ENCODE measurements at regions not wholly inside any gene's neighbourhood (a gene's known extent, or its start where the extent isn't known, plus 50 kb on each side); places are given as distances from the start of the nearest gene placed in this dataset.
A peak's percentile ranks its signal among the peaks of the same experiment; 100 is the strongest.

DNA sequence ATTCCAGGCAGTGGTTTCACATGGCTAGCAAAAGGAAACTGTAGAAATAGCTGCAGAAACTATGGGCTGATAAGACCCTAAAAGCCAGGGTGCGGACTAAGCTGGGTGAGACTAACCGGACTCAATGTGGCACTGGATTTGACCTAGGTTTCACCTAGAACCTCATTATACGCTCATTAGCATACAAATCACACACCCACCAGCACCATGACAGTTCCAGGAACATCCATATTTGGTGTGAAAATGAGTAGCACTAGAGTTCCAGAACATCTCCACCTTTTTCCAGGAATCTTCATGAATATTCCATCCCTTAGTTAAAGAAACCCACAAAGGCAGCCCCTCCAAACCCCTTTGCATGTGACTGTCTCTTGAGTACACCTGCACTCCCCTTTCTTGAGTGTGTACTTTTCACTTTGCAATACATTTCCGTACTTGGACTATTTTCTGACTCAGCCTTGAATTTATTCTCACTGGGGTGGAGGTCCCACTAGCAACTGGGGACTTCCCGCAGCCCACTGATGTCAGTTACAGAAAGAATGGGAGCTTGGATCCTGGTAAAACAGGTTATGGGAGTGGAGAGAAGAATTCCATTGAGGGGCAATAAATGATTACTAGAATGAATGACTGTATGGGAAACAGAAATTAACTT, 58.0 kb upstream of the SPATA31C2 start:
- H3K27ac Mint-ChIP-seq = peak overlapping the region; percentile 43
- H3K27me3 Mint-ChIP-seq = no peaks in the 10 kb centered on the region
- DNase-seq (ENCODE audit: extremely low spot score, unreplicated experiment) = no peak
- peaks cover 21% of the 10 kb centered on the region for H3K4me1 Mint-ChIP-seq (ENCODE audit: unreplicated experiment)
- TF ChIP-seq, protein P1, sequence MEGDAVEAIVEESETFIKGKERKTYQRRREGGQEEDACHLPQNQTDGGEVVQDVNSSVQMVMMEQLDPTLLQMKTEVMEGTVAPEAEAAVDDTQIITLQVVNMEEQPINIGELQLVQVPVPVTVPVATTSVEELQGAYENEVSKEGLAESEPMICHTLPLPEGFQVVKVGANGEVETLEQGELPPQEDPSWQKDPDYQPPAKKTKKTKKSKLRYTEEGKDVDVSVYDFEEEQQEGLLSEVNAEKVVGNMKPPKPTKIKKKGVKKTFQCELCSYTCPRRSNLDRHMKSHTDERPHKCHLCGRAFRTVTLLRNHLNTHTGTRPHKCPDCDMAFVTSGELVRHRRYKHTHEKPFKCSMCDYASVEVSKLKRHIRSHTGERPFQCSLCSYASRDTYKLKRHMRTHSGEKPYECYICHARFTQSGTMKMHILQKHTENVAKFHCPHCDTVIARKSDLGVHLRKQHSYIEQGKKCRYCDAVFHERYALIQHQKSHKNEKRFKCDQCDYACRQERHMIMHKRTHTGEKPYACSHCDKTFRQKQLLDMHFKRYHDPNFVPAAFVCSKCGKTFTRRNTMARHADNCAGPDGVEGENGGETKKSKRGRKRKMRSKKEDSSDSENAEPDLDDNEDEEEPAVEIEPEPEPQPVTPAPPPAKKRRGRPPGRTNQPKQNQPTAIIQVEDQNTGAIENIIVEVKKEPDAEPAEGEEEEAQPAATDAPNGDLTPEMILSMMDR (conservative IDR thresholded peaks at IDR 0.05) = no peak
- no peaks in the 10 kb centered on the region for H3K9me3 Mint-ChIP-seq
- no peaks in the 10 kb centered on the region for H3K36me3 Mint-ChIP-seq
- no peak overlapping the region for H3K4me3 Mint-ChIP-seq

DNA sequence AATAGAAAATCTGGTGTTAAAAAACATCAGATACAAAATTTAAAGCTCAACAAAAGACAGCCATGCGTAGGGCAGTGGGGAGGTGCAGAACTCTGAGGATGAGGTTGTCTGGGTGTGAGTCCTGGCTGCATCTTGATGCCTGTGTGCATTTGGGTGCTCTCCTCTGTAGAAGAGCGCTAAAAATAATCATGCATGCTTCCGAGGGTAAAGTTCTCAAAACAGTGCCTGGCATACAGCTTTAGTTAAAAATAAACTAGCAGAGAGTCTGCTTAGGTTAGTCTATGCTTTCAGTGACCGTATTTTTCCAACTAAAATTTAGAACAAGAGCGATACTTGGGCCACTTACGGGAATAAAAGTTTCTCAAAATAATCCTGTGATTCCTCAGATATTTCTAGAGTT, 55.5 kb upstream of the SPATA31C2 start:
- DNase-seq (ENCODE audit: extremely low spot score, unreplicated experiment) = no peak
- Mint-ChIP-seq H3K27ac (no peak overlapping the region), H3K36me3 (no peaks in the 10 kb centered on the region), H3K4me3 (no peak overlapping the region), H3K4me1 (ENCODE audit: unreplicated experiment) (peaks cover 21% of the 10 kb centered on the region), H3K9me3 (peaks cover 7% of the 10 kb centered on the region), H3K27me3 (peaks cover 6% of the 10 kb centered on the region)
- TF ChIP-seq, protein P1 (conservative IDR thresholded peaks at IDR 0.05) = no peak

DNA sequence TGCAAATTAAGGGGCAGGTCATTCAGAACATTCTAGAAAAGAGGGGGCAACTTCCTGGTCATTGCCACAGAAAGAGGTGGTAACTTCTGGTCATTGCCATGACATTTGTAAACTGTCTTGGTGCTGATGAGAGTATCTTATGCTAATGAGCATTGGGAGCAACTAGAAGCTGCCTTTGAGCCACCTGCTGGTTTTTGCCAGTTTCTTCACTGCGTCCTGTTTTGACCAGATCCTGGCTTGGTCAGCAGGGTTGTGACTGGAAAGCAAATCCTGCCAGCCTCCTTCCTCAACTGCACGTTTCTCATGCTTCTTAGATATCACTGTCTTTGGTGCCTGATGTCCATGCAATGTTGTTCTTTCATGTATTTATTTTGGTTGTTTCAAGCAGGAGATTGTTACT, 53.2 kb upstream of the SPATA31C2 start:
- Mint-ChIP-seq H3K9me3 (peaks cover 7% of the 10 kb centered on the region), H3K27ac (no peak overlapping the region), H3K4me3 (no peak overlapping the region), H3K36me3 (no peaks in the 10 kb centered on the region), H3K27me3 (peaks cover 9% of the 10 kb centered on the region), H3K4me1 (ENCODE audit: unreplicated experiment) (peaks cover 9% of the 10 kb centered on the region)
- TF ChIP-seq, protein P1 (conservative IDR thresholded peaks at IDR 0.05) = no peak
- no peak for DNase-seq (ENCODE audit: extremely low spot score, unreplicated experiment)

DNA sequence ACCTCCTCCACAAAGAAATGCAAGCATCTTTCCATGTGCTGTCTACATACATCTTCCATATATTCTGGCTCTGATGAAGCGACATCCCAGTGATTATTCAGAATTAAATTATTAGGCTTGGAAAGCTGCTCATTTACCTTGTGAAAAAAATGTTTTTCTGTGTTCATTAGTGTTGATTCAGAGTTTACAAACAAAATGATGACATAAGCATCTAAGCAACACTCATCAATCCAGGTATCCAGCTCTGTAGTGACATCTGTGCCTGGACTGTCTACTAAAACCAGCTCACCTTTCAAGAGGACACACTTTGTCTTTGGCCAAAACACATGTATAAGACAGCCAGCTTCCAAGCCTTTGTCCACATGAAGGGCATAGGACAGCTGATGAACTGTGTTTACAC, 51.1 kb upstream of the SPATA31C2 start:
- H3K27me3 Mint-ChIP-seq = peaks cover 17% of the 10 kb centered on the region
- no peak overlapping the region for H3K27ac Mint-ChIP-seq
- H3K9me3 Mint-ChIP-seq = peaks cover 7% of the 10 kb centered on the region
- no peaks in the 10 kb centered on the region for H3K36me3 Mint-ChIP-seq
- H3K4me1 Mint-ChIP-seq (ENCODE audit: unreplicated experiment) = peaks cover 6% of the 10 kb centered on the region
- DNase-seq (ENCODE audit: extremely low spot score, unreplicated experiment) = no peak
- TF ChIP-seq, protein P1 (conservative IDR thresholded peaks at IDR 0.05) = no peak
- no peak overlapping the region for H3K4me3 Mint-ChIP-seq

All from type B pancreatic cell (in vitro differentiated cells).